ENCODE measurements at regions not wholly inside any gene's neighbourhood (a gene's known extent, or its start where the extent isn't known, plus 50 kb on each side); places are given as distances from the start of the nearest gene placed in this dataset.

GRCh38 chr2:2788076-2788475 is 457.0 kb upstream of the MYT1L start:
- Histone ChIP-seq H3K27ac (ENCODE audit: low read depth in 1 of 2, low read length in 2 of 2) (no peak overlapping the region), H3K9ac (ENCODE audit: low read depth in 1 of 2, low read length in 2 of 2) (no peak overlapping the region), H3K4me1 (ENCODE audit: control insufficient read depth in 4 of 4, insufficient read depth in 4 of 4, low read length in 3 of 4) (no peaks in the 10 kb centered on the region), H3K9me3 (ENCODE audit: control insufficient read depth in 4 of 4, low read length in 3 of 4) (no peaks in the 10 kb centered on the region), H3K27me3 (ENCODE audit: control insufficient read depth in 4 of 4, insufficient read depth in 4 of 4, low read length in 3 of 4) (no peaks in the 10 kb centered on the region), H3K36me3 (ENCODE audit: control insufficient read depth in 4 of 4, insufficient read depth in 3 of 4, low read depth in 1 of 4, low read length in 3 of 4) (no peaks in the 10 kb centered on the region), H3K4me3 (ENCODE audit: low read depth in 1 of 3, low read length in 3 of 3) (no peak overlapping the region)
- WGBS, result 42% methylated on average over 3 of the region's 3 CpGs
- TF ChIP-seq HNF4G (IDR thresholded peaks at IDR 0.05) (no peak), EGR1 (IDR thresholded peaks at IDR 0.05; ENCODE audit: low read depth in 2 of 2) (no peak), CTCF (IDR thresholded peaks at IDR 0.05; ENCODE audit: low read depth, low read length, missing input control) (no peak), JUND (IDR thresholded peaks at IDR 0.05) (no peak), SP1 (IDR thresholded peaks at IDR 0.05) (no peak), RAD21 (IDR thresholded peaks at IDR 0.05) (no peak), GABPA (IDR thresholded peaks at IDR 0.05 in 1 of 2, conservative IDR thresholded peaks at IDR 0.05 in 1 of 2) (no peak), HNF4A (conservative IDR thresholded peaks at IDR 0.05) (no peak), FOXA1 (IDR thresholded peaks at IDR 0.05) (no peak)
- TF ChIP-seq, protein P1, sequence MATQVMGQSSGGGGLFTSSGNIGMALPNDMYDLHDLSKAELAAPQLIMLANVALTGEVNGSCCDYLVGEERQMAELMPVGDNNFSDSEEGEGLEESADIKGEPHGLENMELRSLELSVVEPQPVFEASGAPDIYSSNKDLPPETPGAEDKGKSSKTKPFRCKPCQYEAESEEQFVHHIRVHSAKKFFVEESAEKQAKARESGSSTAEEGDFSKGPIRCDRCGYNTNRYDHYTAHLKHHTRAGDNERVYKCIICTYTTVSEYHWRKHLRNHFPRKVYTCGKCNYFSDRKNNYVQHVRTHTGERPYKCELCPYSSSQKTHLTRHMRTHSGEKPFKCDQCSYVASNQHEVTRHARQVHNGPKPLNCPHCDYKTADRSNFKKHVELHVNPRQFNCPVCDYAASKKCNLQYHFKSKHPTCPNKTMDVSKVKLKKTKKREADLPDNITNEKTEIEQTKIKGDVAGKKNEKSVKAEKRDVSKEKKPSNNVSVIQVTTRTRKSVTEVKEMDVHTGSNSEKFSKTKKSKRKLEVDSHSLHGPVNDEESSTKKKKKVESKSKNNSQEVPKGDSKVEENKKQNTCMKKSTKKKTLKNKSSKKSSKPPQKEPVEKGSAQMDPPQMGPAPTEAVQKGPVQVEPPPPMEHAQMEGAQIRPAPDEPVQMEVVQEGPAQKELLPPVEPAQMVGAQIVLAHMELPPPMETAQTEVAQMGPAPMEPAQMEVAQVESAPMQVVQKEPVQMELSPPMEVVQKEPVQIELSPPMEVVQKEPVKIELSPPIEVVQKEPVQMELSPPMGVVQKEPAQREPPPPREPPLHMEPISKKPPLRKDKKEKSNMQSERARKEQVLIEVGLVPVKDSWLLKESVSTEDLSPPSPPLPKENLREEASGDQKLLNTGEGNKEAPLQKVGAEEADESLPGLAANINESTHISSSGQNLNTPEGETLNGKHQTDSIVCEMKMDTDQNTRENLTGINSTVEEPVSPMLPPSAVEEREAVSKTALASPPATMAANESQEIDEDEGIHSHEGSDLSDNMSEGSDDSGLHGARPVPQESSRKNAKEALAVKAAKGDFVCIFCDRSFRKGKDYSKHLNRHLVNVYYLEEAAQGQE (IDR thresholded peaks at IDR 0.05), result no peak
- TF ChIP-seq, protein P2, sequence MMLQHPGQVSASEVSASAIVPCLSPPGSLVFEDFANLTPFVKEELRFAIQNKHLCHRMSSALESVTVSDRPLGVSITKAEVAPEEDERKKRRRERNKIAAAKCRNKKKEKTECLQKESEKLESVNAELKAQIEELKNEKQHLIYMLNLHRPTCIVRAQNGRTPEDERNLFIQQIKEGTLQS (IDR thresholded peaks at IDR 0.05), result no peak
- DNase-seq (ENCODE audit: low spot score), result no peak

DNA sequence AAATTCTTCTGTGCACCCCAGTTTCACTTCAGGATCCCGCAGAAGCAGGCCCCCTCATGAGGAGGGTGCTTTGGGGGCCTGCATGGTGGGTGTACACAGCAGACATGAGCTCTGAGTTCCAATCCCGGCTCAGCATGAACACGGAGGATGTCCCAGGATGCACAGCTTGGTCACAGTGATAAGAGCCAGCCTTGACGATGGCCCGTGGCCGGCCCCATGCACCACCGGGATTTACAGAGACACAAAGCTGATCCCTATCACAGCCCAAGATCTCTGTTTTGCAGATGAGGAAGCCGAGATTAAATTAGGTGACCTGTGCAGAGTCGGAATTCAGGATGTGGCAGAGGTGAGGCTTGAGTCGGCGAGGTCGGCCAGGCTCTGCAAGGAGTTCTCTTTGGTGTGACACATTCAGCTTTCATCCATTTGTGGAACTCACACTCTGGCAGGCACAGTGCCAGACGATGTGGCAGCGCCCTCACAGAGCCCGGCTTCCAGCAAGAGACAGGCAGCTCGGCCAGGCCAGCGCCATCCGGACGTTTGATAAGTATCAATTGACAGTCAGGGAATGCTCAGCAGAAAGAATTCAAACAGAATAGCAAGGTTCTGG is 456.3 kb upstream of the MYT1L start:
- no peaks in the 10 kb centered on the region for H3K9me3 ChIP-seq (ENCODE audit: control insufficient read depth in 4 of 4, low read length in 3 of 4)
- DNase-seq (ENCODE audit: low spot score), result no peak
- 60% methylated on average over 19 of the region's 19 CpGs for WGBS

More for the DNA sequence above, 456.3 kb upstream of the MYT1L start:
- no peaks in the 10 kb centered on the region for H3K4me1 ChIP-seq (ENCODE audit: control insufficient read depth in 4 of 4, insufficient read depth in 4 of 4, low read length in 3 of 4)
- H3K27me3 ChIP-seq (ENCODE audit: control insufficient read depth in 4 of 4, insufficient read depth in 4 of 4, low read length in 3 of 4), result no peaks in the 10 kb centered on the region
- TF ChIP-seq RXRA (IDR thresholded peaks at IDR 0.05) (no peak), HNF4A (conservative IDR thresholded peaks at IDR 0.05) (no peak)
- TF ChIP-seq, protein P1 (IDR thresholded peaks at IDR 0.05), result no peak
- TF ChIP-seq, protein P3, sequence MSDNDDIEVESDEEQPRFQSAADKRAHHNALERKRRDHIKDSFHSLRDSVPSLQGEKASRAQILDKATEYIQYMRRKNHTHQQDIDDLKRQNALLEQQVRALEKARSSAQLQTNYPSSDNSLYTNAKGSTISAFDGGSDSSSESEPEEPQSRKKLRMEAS (IDR thresholded peaks at IDR 0.05), result no peak
- no peak overlapping the region for H3K27ac ChIP-seq (ENCODE audit: low read depth in 1 of 2, low read length in 2 of 2)
- H3K4me3 ChIP-seq (ENCODE audit: low read depth in 1 of 3, low read length in 3 of 3), result no peak overlapping the region
- no peaks in the 10 kb centered on the region for H3K36me3 ChIP-seq (ENCODE audit: control insufficient read depth in 4 of 4, insufficient read depth in 3 of 4, low read depth in 1 of 4, low read length in 3 of 4)
- H3K9ac ChIP-seq (ENCODE audit: low read depth in 1 of 2, low read length in 2 of 2), result no peak overlapping the region

Data from liver (tissue), 8 donors.